NCI-H446 treated with DMSO at 0.1 percent for 48 hours (cell line): ENCODE measurements at regions not wholly inside any gene's neighbourhood (a gene's known extent, or its start where the extent isn't known, plus 50 kb on each side); places are given as distances from the start of the nearest gene placed in this dataset.

Source experiments
- DNase-seq: peaks from one replicate; lab custom pipeline; 2025; lab: John Stamatoyannopoulos, UW

- DNase-seq, result no peak
These were observed 262.2 kb upstream of the NFE2L3 start for GRCh38 chr7:25889765-25890164.

- DNase-seq, result no peak
These were observed 260.4 kb upstream of the NFE2L3 start for GRCh38 chr7:25891591-25891990.

DNA sequence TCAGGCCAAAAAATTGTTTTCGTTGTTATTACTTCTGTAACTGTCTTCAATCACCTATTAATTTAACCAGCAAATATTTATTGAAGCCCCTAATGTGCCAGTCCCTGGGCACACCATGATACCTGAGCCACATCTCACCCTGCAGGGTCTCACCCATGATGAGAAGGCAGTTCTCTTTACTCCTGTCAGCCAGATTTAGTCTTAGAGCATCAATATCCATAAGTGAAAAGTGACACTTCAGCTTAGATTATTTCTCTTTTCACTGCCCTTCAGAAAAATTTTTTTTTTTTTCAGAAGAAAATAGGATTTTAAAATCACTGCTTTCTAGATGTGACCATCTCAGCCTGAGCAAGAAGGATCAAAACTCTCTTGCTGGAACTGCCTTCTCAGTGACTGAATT is 258.6 kb upstream of the NFE2L3 start:
- DNase-seq, result no peak

DNA sequence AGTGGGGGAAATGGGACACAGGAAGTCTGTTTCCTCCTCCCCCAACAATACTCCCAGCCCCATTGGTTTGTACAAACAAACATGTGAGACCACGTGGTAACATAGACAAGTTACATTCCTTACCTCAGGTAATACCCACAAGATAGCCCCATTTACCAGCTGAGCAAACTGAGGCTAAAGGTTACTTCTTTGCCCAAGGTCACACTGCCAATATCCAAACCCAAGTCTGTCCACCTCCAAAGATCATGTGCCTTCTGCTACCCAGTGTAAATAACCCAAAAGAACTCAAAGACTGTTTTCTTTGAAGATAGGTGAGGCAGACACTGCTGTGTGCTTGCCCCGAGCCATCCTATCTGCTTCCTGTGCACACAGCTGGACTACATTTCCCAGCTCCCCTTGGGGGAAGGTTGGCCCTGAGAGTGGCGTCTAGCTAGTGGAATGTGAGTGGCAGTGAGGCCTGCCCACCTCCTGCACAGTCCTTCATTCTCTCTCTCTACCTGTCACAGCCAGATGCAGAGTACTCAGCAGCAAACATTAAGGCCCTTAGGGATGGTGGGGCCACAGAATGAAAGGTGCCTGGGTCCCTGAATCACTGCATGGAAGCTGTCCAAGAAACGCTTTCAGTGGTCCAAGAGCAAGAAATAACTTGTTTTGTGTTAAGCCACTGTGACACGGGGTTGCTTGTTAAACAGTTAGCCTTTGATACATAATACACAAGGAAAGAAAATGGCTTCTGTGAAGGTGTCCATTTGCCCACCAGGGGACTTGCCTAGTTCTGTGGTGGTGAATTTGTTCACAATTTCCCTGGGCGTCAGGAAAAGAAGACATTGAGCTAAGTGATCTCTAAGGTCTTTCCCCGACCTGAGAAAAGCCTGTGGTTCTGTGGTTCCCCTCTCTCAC is 257.7 kb upstream of the NFE2L3 start:
- DNase-seq, result no peak

- no peak for DNase-seq
These were observed 256.9 kb upstream of the NFE2L3 start for GRCh38 chr7:25894902-25895791.

DNA sequence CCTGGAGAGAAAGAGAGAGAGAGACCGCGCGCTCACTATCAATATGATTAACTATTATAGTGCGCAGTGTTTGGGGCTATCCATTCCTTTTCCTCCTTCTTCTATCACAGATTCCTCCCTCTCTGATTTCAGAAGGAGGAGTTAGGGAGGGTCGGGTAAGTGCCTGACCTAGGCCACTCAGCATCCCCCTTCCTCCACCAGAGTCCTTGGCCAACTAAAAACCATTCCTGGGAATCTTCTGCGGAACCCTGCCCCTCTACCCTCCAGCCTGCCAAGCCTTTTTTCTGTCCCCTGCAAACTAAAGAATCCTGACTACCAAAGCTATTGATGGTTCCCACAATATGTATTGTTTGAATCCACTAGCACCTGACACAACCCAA is 256.2 kb upstream of the NFE2L3 start:
- no peak for DNase-seq

GRCh38 chr7:25897261-25897782 is 254.7 kb upstream of the NFE2L3 start:
- no peak for DNase-seq

DNA sequence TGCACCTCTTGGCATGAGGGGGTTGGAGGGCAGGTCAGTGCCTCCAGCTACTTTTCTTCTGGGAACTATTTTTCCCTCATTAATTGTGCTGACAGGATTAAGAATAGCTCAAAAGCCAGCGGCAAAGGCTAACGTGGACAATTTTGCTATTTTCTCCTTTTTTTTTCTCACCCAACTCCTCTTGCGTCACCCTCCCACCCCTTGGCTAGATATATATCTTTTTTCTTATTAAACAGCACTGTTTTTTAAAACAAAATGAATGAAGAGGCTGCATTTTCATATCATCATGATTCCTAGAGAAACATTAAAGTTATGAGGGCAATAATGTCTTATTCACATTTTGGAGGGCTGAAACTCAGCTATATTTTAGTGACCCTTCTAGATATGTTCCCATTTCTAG is 251.8 kb upstream of the NFE2L3 start:
- no peak for DNase-seq

- no peak for DNase-seq
These were observed 251.1 kb upstream of the NFE2L3 start for GRCh38 chr7:25900877-25901276.

GRCh38 chr7:25901658-25902057 is 250.3 kb upstream of the NFE2L3 start:
- no peak for DNase-seq

GRCh38 chr7:25906003-25906402 is 246.0 kb upstream of the NFE2L3 start:
- no peak for DNase-seq

DNA sequence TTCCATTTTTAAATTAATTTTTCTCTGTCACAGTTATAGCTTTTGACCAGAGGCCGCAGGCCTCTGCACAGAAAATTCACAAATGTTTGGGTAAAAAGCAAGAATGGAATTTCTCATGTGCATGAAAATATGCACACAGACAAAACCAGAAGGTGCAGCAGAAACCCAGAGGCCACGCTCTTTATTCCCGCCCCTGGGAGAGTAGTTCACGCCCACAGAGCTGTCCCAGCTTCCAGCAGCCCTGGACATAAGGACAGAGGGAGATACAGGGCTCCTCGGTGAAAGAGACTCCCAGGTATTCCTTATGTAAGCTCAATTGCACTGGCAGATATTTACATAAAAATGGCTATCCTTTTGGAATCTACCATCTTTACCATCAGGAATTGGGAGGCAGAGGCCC is 245.2 kb upstream of the NFE2L3 start:
- DNase-seq, result no peak

- DNase-seq, result no peak
These were observed 244.8 kb upstream of the NFE2L3 start for GRCh38 chr7:25907214-25907613.

DNA sequence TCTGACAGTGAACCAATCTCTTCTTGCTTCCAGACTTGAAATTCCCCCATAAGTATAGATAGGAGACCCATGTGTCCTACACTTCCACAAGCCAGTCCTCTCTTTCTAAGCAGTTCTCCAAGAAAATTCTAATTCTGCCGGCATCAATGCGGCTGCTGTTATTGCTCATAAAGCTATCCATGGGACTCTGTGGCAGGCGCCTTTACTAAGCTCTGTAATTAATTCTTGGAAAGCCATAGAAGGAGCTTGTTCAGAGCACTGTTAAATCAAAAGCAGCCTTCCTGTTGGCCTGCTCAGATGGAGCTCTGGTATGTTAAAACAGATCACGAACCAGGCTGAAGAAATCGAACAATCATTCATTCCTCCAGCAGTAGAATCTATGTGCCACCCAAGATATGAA is 244.3 kb upstream of the NFE2L3 start:
- DNase-seq, result no peak

- no peak for DNase-seq
These were observed 243.6 kb upstream of the NFE2L3 start for GRCh38 chr7:25908154-25908949.

- DNase-seq, result no peak
These were observed 240.0 kb upstream of the NFE2L3 start for GRCh38 chr7:25911738-25912607.

- no peak for DNase-seq
These were observed 238.3 kb upstream of the NFE2L3 start for GRCh38 chr7:25913598-25914224.

DNA sequence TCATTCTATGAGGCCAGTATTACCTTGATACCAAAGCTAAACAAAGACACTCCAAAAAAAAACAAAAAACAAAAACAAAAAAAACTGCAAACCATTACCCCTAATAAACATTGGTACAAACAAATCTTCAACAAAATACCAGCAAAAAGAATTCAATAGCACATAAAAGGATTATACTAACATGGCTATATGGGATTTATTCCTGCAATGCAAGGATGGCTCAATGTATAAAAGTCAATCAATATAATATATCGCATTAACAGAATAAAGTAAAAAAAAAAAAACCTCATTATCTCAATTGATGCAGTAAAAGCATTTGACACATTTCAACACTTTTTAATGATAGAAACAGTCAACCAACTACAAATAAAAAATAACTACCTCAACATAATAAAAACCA is 233.3 kb upstream of the NFE2L3 start:
- DNase-seq, result no peak

- DNase-seq, result no peak
These were observed 229.7 kb upstream of the NFE2L3 start for GRCh38 chr7:25922296-25922695.

DNA sequence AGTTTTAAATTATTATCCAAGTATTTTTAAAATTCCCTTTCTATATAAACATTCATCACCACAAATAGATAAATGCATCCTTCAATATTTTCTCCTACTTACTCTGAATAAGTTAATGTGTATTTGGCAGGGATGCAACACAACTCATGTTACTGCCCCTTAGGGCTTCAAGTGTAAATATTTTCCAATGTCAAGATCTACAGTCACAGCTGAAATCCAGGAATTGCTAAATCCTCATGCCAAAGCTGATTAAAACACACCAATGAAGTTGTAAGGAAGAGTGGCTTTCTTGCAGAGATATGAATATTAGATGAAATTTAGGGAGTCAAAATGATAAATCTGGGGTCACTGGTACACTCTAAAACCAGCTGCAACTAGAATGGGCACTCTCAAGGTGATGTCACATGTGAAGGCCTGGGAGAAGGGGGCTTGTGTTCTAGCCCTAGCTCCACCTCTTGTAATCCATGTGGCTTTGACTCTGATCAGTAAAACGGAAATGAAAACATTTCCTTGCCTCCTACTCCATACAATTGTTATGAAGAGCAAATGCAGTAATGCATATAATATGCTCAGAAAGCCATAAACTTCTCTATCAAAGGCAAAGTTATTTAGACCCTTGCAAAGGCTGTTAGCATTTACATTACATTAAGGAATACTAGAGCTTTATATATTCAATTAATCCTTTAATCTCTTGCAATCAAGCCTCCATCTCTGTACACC is 228.1 kb upstream of the NFE2L3 start:
- DNase-seq, result no peak
